ENCODE measurements at regions not wholly inside any gene's neighbourhood (a gene's known extent, or its start where the extent isn't known, plus 50 kb on each side); places are given as distances from the start of the nearest gene placed in this dataset.

- TF ChIP-seq, protein P1, sequence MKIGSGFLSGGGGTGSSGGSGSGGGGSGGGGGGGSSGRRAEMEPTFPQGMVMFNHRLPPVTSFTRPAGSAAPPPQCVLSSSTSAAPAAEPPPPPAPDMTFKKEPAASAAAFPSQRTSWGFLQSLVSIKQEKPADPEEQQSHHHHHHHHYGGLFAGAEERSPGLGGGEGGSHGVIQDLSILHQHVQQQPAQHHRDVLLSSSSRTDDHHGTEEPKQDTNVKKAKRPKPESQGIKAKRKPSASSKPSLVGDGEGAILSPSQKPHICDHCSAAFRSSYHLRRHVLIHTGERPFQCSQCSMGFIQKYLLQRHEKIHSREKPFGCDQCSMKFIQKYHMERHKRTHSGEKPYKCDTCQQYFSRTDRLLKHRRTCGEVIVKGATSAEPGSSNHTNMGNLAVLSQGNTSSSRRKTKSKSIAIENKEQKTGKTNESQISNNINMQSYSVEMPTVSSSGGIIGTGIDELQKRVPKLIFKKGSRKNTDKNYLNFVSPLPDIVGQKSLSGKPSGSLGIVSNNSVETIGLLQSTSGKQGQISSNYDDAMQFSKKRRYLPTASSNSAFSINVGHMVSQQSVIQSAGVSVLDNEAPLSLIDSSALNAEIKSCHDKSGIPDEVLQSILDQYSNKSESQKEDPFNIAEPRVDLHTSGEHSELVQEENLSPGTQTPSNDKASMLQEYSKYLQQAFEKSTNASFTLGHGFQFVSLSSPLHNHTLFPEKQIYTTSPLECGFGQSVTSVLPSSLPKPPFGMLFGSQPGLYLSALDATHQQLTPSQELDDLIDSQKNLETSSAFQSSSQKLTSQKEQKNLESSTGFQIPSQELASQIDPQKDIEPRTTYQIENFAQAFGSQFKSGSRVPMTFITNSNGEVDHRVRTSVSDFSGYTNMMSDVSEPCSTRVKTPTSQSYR (CRISPR knock-in tag; IDR thresholded peaks at IDR 0.05): no peak
- TF ChIP-seq TEAD1 (CRISPR knock-in tag; IDR thresholded peaks at IDR 0.05) (no peak), CTCF (IDR thresholded peaks at IDR 0.05) (no peak), ZNF512 (CRISPR knock-in tag; IDR thresholded peaks at IDR 0.05; ENCODE audit: borderline replicate concordance) (no peak), GRHL2 (CRISPR knock-in tag; IDR thresholded peaks at IDR 0.05; ENCODE audit: insufficient replicate concordance, severe bottlenecking) (no peak), TCF7 (CRISPR knock-in tag; IDR thresholded peaks at IDR 0.05; ENCODE audit: low read depth) (no peak), ZMAT4 (CRISPR knock-in tag; IDR thresholded peaks at IDR 0.05) (no peak)
- TF ChIP-seq, protein P2, sequence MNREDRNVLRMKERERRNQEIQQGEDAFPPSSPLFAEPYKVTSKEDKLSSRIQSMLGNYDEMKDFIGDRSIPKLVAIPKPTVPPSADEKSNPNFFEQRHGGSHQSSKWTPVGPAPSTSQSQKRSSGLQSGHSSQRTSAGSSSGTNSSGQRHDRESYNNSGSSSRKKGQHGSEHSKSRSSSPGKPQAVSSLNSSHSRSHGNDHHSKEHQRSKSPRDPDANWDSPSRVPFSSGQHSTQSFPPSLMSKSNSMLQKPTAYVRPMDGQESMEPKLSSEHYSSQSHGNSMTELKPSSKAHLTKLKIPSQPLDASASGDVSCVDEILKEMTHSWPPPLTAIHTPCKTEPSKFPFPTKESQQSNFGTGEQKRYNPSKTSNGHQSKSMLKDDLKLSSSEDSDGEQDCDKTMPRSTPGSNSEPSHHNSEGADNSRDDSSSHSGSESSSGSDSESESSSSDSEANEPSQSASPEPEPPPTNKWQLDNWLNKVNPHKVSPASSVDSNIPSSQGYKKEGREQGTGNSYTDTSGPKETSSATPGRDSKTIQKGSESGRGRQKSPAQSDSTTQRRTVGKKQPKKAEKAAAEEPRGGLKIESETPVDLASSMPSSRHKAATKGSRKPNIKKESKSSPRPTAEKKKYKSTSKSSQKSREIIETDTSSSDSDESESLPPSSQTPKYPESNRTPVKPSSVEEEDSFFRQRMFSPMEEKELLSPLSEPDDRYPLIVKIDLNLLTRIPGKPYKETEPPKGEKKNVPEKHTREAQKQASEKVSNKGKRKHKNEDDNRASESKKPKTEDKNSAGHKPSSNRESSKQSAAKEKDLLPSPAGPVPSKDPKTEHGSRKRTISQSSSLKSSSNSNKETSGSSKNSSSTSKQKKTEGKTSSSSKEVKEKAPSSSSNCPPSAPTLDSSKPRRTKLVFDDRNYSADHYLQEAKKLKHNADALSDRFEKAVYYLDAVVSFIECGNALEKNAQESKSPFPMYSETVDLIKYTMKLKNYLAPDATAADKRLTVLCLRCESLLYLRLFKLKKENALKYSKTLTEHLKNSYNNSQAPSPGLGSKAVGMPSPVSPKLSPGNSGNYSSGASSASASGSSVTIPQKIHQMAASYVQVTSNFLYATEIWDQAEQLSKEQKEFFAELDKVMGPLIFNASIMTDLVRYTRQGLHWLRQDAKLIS (CRISPR knock-in tag; IDR thresholded peaks at IDR 0.05; ENCODE audit: borderline replicate concordance): no peak
Observed at GRCh38 chrX:76802708-76803107, 375.2 kb downstream of the MAGEE1 start (continued).

DNA sequence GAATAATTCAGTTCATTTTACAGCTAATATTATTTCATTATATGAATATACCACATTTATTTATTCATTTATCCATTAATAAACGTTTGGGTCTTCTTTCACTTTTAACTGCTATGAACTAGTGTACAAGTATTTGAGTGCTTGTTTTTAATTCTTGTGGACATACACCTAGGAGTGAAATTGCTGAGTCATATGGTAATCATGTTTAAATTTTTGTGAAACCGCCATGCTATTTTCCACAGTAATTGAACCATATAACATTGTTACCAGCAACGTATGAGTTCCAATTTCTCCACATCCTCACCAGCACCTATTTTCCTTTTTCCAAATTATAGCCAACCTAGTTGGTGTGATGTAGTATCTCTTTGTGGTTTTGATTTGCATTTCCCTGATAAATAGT is 388.2 kb downstream of the MAGEE1 start:
- ChIA-PET POLR2A (no interaction called here), CTCF (no interaction called here)
- Mint-ChIP-seq H3K27ac (no peak overlapping the region), H3K27me3 (ENCODE audit: low read depth) (no peaks in the 10 kb centered on the region), H3K9me3 (no peaks in the 10 kb centered on the region), H3K4me3 (no peak overlapping the region), H3K4me1 (no peaks in the 10 kb centered on the region), H3K36me3 (no peaks in the 10 kb centered on the region)
- DNase-seq (ENCODE audit: low spot score) (no peak), ATAC-seq (no peak)
- TF ChIP-seq SP1 (CRISPR knock-in tag; conservative IDR thresholded peaks at IDR 0.05) (no peak), JUN (CRISPR knock-in tag; IDR thresholded peaks at IDR 0.05) (no peak), FOXP1 (CRISPR knock-in tag; IDR thresholded peaks at IDR 0.05; ENCODE audit: borderline replicate concordance) (no peak), ZNF121 (CRISPR knock-in tag; IDR thresholded peaks at IDR 0.05) (no peak), CTCF (IDR thresholded peaks at IDR 0.05) (no peak), MYBL2 (CRISPR knock-in tag; IDR thresholded peaks at IDR 0.05) (no peak)
- TF ChIP-seq, protein P3, sequence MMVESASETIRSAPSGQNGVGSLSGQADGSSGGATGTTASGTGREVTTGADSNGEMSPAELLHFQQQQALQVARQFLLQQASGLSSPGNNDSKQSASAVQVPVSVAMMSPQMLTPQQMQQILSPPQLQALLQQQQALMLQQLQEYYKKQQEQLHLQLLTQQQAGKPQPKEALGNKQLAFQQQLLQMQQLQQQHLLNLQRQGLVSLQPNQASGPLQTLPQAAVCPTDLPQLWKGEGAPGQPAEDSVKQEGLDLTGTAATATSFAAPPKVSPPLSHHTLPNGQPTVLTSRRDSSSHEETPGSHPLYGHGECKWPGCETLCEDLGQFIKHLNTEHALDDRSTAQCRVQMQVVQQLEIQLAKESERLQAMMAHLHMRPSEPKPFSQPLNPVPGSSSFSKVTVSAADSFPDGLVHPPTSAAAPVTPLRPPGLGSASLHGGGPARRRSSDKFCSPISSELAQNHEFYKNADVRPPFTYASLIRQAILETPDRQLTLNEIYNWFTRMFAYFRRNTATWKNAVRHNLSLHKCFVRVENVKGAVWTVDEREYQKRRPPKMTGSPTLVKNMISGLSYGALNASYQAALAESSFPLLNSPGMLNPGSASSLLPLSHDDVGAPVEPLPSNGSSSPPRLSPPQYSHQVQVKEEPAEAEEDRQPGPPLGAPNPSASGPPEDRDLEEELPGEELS (CRISPR knock-in tag; IDR thresholded peaks at IDR 0.05): no peak
- TF ChIP-seq, protein P4, sequence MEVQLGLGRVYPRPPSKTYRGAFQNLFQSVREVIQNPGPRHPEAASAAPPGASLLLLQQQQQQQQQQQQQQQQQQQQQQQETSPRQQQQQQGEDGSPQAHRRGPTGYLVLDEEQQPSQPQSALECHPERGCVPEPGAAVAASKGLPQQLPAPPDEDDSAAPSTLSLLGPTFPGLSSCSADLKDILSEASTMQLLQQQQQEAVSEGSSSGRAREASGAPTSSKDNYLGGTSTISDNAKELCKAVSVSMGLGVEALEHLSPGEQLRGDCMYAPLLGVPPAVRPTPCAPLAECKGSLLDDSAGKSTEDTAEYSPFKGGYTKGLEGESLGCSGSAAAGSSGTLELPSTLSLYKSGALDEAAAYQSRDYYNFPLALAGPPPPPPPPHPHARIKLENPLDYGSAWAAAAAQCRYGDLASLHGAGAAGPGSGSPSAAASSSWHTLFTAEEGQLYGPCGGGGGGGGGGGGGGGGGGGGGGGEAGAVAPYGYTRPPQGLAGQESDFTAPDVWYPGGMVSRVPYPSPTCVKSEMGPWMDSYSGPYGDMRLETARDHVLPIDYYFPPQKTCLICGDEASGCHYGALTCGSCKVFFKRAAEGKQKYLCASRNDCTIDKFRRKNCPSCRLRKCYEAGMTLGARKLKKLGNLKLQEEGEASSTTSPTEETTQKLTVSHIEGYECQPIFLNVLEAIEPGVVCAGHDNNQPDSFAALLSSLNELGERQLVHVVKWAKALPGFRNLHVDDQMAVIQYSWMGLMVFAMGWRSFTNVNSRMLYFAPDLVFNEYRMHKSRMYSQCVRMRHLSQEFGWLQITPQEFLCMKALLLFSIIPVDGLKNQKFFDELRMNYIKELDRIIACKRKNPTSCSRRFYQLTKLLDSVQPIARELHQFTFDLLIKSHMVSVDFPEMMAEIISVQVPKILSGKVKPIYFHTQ (CRISPR knock-in tag; IDR thresholded peaks at IDR 0.05): no peak
- TF ChIP-seq, protein P5, sequence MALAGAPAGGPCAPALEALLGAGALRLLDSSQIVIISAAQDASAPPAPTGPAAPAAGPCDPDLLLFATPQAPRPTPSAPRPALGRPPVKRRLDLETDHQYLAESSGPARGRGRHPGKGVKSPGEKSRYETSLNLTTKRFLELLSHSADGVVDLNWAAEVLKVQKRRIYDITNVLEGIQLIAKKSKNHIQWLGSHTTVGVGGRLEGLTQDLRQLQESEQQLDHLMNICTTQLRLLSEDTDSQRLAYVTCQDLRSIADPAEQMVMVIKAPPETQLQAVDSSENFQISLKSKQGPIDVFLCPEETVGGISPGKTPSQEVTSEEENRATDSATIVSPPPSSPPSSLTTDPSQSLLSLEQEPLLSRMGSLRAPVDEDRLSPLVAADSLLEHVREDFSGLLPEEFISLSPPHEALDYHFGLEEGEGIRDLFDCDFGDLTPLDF (CRISPR knock-in tag; IDR thresholded peaks at IDR 0.05): no peak

Measured in WTC11 (cell line).